Liver (tissue), 7 donors: ENCODE measurements at regions not wholly inside any gene's neighbourhood (a gene's known extent, or its start where the extent isn't known, plus 50 kb on each side); places are given as distances from the start of the nearest gene placed in this dataset.
A peak's percentile ranks its signal among the peaks of the same experiment; 100 is the strongest.

ENCODE experiments used
- DNase-seq: peaks from one replicate; pipeline ENCODE4 v3.0.0-alpha.2; 2017; ENCODE audit warnings: low spot score
- H3K27ac ChIP-seq, 2 donors: one replicate each; pipeline ENCODE4 v1.7.0; 2013; ENCODE audit warnings: inconsistent platforms in 2 of 2, low read length in 2 of 2, control low read depth in 1 of 2, low read depth in 1 of 2, mild to moderate bottlenecking in 1 of 2
- H3K27me3 ChIP-seq, 4 donors: one replicate each; pipeline versions ENCODE4 v1.6.1 to v1.7.0; 2013; ENCODE audit warnings: low read length in 3 of 4, inconsistent platforms in 1 of 4, mild to moderate bottlenecking in 1 of 4, moderate library complexity in 1 of 4; ENCODE audit not compliant: control insufficient read depth in 4 of 4, insufficient read depth in 4 of 4
- H3K36me3 ChIP-seq, 4 donors: one replicate each; pipeline versions ENCODE4 v1.6.1 to v1.7.0; 2013; ENCODE audit warnings: low read length in 3 of 4, mild to moderate bottlenecking in 3 of 4, low read depth in 1 of 4, moderate library complexity in 1 of 4; ENCODE audit not compliant: control insufficient read depth in 4 of 4, insufficient read depth in 3 of 4
- H3K4me1 ChIP-seq, 4 donors: one replicate each; pipeline versions ENCODE4 v1.6.1 to v1.7.0; 2013; ENCODE audit warnings: low read length in 3 of 4, mild to moderate bottlenecking in 3 of 4, moderate library complexity in 1 of 4; ENCODE audit not compliant: control insufficient read depth in 4 of 4, insufficient read depth in 4 of 4
- H3K4me3 ChIP-seq, 3 donors: one replicate each; pipeline versions ENCODE4 v1.6.1 to v1.7.0; 2013; ENCODE audit warnings: low read length in 3 of 3, control low read depth in 1 of 3, low read depth in 1 of 3, mild to moderate bottlenecking in 1 of 3
- H3K9ac ChIP-seq, 2 donors: one replicate each; pipeline ENCODE4 v1.7.0; 2013; ENCODE audit warnings: low read length in 2 of 2, mild to moderate bottlenecking in 2 of 2, moderate library complexity in 2 of 2, control low read depth in 1 of 2, low read depth in 1 of 2
- H3K9me3 ChIP-seq, 4 donors: one replicate each; pipeline versions ENCODE4 v1.6.1 to v1.7.0; 2013; ENCODE audit warnings: low read length in 3 of 4; ENCODE audit not compliant: control insufficient read depth in 4 of 4
- ATF3 ChIP-seq: IDR thresholded peaks from 2 replicates; pipeline ENCODE4 v1.6.1; 2016; ENCODE audit warnings: antibody characterized with exemption
- EGR1 ChIP-seq, 2 donors: IDR thresholded peaks; 2 replicates each; pipeline ENCODE4 v1.6.1; 2016 to 2018; ENCODE audit warnings: antibody characterized with exemption in 2 of 2, low read depth in 2 of 2
- FOXA1 ChIP-seq: IDR thresholded peaks from 2 replicates; pipeline ENCODE4 v1.6.1; 2016; ENCODE audit warnings: antibody characterized with exemption
- FOXA2 ChIP-seq: IDR thresholded peaks from 2 replicates; pipeline ENCODE4 v1.6.1; 2016; ENCODE audit warnings: antibody characterized with exemption
- MAX ChIP-seq: IDR thresholded peaks from 2 replicates; pipeline ENCODE4 v1.6.1; 2016; ENCODE audit warnings: antibody characterized with exemption
- NR2F2 ChIP-seq: IDR thresholded peaks from 2 replicates; pipeline ENCODE4 v1.6.1; 2016; ENCODE audit warnings: antibody characterized with exemption
- RAD21 ChIP-seq, 2 donors: IDR thresholded peaks; 2 replicates each; pipeline ENCODE4 v1.6.1; 2016; ENCODE audit warnings: antibody characterized with exemption in 2 of 2, mild to moderate bottlenecking in 2 of 2
- REST ChIP-seq: IDR thresholded peaks from 2 replicates; pipeline ENCODE4 v1.6.1; 2016; ENCODE audit warnings: antibody characterized with exemption, mild to moderate bottlenecking
- RXRA ChIP-seq, 2 donors: IDR thresholded peaks; 2 replicates each; pipeline ENCODE4 v1.6.1; 2017 to 2018; ENCODE audit warnings: antibody characterized with exemption in 2 of 2, mild to moderate bottlenecking in 1 of 2
- SP1 ChIP-seq: IDR thresholded peaks from 2 replicates; pipeline ENCODE4 v1.6.1; 2018; ENCODE audit warnings: antibody characterized with exemption, mild to moderate bottlenecking
- YY1 ChIP-seq: IDR thresholded peaks from 2 replicates; pipeline ENCODE4 v1.6.1; 2016; ENCODE audit warnings: antibody characterized with exemption, mild to moderate bottlenecking
- ZBTB33 ChIP-seq: IDR thresholded peaks from 2 replicates; pipeline ENCODE4 v1.6.1; 2016; ENCODE audit warnings: antibody characterized with exemption
- WGBS: extraction: QIAGEN DNeasy Blood & Tissue Kit; methylation state at CpG from one replicate; pipeline ENCODE4 v1.1.7; 2013; 5-methylcytosine and 5-hydroxymethylcytosine counted together
- donor health status: healthy.
- donor health status: healthy.
- donor health status: healthy.
- donor health status: healthy.

GRCh38 chr14:53550776-53551175 lies 397.7 kb upstream of the DDHD1 start:
- Histone ChIP-seq H3K4me3 (no peak overlapping the region), H3K4me1 (no peaks in the 10 kb centered on the region), H3K9me3 (no peaks in the 10 kb centered on the region), H3K27me3 (no peaks in the 10 kb centered on the region), H3K36me3 (no peaks in the 10 kb centered on the region), H3K27ac (no peak overlapping the region), H3K9ac (no peak overlapping the region)
- 83% methylated on average over 5 of the region's 5 CpGs for WGBS
- DNase-seq, result no peak
- TF ChIP-seq NR2F2 (no peak), FOXA1 (no peak), ATF3 (no peak), ZBTB33 (no peak), RAD21 (IDR thresholded peaks at IDR 0.05) (no peak), RXRA (IDR thresholded peaks at IDR 0.05) (no peak), YY1 (no peak), REST (no peak)

GRCh38 chr14:53549956-53550355 lies 396.8 kb upstream of the DDHD1 start:
- Histone ChIP-seq H3K9me3 (no peaks in the 10 kb centered on the region), H3K4me3 (no peak overlapping the region), H3K36me3 (no peaks in the 10 kb centered on the region), H3K9ac (no peak overlapping the region), H3K4me1 (no peaks in the 10 kb centered on the region), H3K27me3 (no peaks in the 10 kb centered on the region), H3K27ac (no peak overlapping the region)
- TF ChIP-seq MAX, result no peak
- no peak for TF ChIP-seq SP1
- TF ChIP-seq FOXA1, result no peak
- no peak for TF ChIP-seq FOXA2
- no peak for TF ChIP-seq RXRA (IDR thresholded peaks at IDR 0.05)
- TF ChIP-seq NR2F2, result peak; percentile 87
- no peak for TF ChIP-seq EGR1 (IDR thresholded peaks at IDR 0.05; ENCODE audit: low read depth in 2 of 2)
- WGBS, result 64% methylated on average over 8 of the region's 8 CpGs
- DNase-seq, result no peak

- no peaks in the 10 kb centered on the region for H3K4me1 ChIP-seq
- H3K36me3 ChIP-seq, result no peaks in the 10 kb centered on the region
- WGBS, result 90% methylated on average over 1 of the region's 1 CpG
- no peak for DNase-seq
- no peak overlapping the region for H3K4me3 ChIP-seq
- no peak for TF ChIP-seq FOXA1
- H3K9me3 ChIP-seq, result no peaks in the 10 kb centered on the region
- no peak overlapping the region for H3K27ac ChIP-seq
- H3K27me3 ChIP-seq, result no peaks in the 10 kb centered on the region
- no peak overlapping the region for H3K9ac ChIP-seq
These were observed 394.5 kb upstream of the DDHD1 start for GRCh38 chr14:53547593-53547992.
